Testis (tissue), 2 donors: ENCODE measurements at regions not wholly inside any gene's neighbourhood (a gene's known extent, or its start where the extent isn't known, plus 50 kb on each side); places are given as distances from the start of the nearest gene placed in this dataset.

ENCODE experiments used
- CTCF ChIP-seq, 3 experiments: fragments of 450-650 bp in 2 of 3; fragments of 200-600 bp in 1 of 3; sonication (generic) in 1 of 3; IDR thresholded peaks; one replicate each; pipeline ENCODE4 v1.5.1; 2016 to 2019; ENCODE audit warnings: antibody characterized with exemption in 3 of 3, mild to moderate bottlenecking in 2 of 3, moderate library complexity in 1 of 3
- POLR2A ChIP-seq: fragments of 450-650 bp; IDR thresholded peaks from one replicate; pipeline ENCODE4 v1.6.1; 2017; ENCODE audit warnings: antibody characterized with exemption, mild to moderate bottlenecking, moderate library complexity

GRCh38 chr16:73302942-73303341 is 255.0 kb upstream of the ZFHX3 start:
- TF ChIP-seq CTCF (IDR thresholded peaks at IDR 0.05) (no peak), POLR2A (no peak)
